ENCODE measurements at regions not wholly inside any gene's neighbourhood (a gene's known extent, or its start where the extent isn't known, plus 50 kb on each side); places are given as distances from the start of the nearest gene placed in this dataset.

DNA sequence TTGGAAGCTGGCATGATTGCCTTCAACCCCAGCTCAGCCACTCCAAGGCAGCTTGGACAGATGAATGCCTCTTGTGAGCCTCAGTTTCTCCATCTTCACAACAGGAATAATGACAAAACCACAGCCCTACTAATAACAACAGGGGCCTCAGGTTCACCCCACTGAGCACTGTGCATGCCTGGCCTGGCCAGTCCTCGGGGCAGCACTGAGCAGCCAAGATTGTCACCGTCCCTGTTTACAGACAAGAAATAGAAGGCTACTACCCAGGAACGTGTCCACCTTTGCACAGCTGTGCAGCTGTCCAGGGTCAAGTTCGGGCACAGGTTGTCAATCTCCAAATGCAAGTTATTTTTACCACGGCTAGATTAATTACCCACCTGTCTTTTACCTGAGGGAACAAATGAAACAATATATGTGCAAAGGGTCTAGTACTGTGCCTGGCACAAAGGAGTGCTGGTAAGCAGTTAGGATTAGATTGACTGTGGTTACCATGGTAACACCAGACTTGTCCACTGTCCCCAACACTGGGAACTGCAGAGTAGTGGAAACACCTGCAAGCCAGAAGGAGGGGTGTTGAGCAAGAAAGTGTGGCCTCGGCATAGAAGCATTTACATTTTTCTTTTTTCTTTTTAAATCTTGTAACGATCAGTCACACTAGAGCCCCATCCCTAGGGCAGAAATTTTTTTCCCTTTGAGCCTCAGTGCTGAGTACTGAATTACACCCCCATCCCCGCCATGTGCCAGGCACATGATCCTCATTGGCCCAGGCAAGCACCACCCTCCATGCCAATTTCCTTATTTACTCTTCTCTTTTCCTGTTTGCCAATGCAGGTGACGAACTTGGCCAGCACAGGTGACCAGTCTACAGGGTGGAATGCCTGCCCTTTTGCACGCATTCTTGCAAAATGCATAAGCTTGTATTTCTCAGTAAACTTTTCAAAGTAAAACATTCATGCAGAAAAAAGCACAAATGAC lies 66.3 kb upstream of the SLC6A6 start:
- Histone ChIP-seq H3K9ac (ENCODE audit: low read depth, low read length) (no peak overlapping the region), H3K4me3 (ENCODE audit: low read length) (no peak overlapping the region), H3K36me3 (ENCODE audit: insufficient read depth, low read depth, low read length) (no peaks in the 10 kb centered on the region), H3K27ac (ENCODE audit: low read length) (no peak overlapping the region), H3K9me3 (ENCODE audit: insufficient read depth, low read depth, low read length) (no peaks in the 10 kb centered on the region), H3K4me1 (ENCODE audit: insufficient read depth, low read length) (no peaks in the 10 kb centered on the region), H3K27me3 (ENCODE audit: insufficient read depth, low read length) (no peaks in the 10 kb centered on the region)

DNA sequence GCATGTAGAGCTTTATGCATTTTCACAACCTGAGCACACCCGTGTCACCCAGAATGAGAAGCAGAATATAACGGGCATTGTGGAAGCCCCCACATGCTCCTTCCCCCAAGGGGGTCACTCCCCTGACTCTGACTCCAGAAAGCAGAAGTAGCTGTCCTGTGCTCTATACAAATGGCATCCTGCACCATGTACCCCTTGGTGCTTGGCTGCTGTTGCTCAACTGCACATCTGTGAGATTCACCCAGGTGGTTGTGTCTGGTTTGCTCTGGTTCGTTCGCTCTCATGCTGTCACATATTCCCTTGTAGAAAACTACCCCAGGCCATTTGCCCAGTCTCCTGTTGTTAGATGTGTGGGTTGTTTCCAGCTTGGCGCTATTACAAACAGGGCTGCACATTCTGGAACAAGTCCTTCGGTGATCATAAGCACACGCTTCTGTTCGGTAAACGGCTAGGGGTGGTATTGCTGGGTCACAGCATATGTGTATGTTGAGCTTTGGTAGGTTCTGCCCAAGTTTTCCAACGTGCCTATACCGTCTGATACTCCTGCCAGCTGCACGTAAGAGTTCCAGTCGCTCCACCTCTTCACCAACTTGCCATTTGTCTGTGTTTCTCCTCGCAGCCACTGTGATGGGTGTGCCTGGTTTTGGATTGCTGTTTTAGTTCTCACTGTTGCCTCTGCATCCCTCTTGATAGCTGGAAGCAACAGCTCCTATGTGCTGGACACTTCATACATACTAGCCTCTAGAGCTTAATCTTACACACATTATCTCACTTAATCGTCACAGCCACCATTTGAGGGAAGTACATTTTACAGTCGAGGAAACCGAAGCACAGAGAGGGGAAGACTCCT lies 65.4 kb upstream of the SLC6A6 start:
- no peak overlapping the region for H3K27ac ChIP-seq (ENCODE audit: low read length)
- H3K9me3 ChIP-seq (ENCODE audit: insufficient read depth, low read depth, low read length), result no peaks in the 10 kb centered on the region
- no peaks in the 10 kb centered on the region for H3K36me3 ChIP-seq (ENCODE audit: insufficient read depth, low read depth, low read length)
- no peaks in the 10 kb centered on the region for H3K4me1 ChIP-seq (ENCODE audit: insufficient read depth, low read length)
- H3K4me3 ChIP-seq (ENCODE audit: low read length), result no peak overlapping the region
- no peak overlapping the region for H3K9ac ChIP-seq (ENCODE audit: low read depth, low read length)
- H3K27me3 ChIP-seq (ENCODE audit: insufficient read depth, low read length), result no peaks in the 10 kb centered on the region

- no peaks in the 10 kb centered on the region for H3K4me1 ChIP-seq (ENCODE audit: insufficient read depth, low read length)
- no peak overlapping the region for H3K9ac ChIP-seq (ENCODE audit: low read depth, low read length)
- no peaks in the 10 kb centered on the region for H3K27me3 ChIP-seq (ENCODE audit: insufficient read depth, low read length)
- no peak overlapping the region for H3K4me3 ChIP-seq (ENCODE audit: low read length)
- no peak overlapping the region for H3K27ac ChIP-seq (ENCODE audit: low read length)
- no peaks in the 10 kb centered on the region for H3K9me3 ChIP-seq (ENCODE audit: insufficient read depth, low read depth, low read length)
- no peaks in the 10 kb centered on the region for H3K36me3 ChIP-seq (ENCODE audit: insufficient read depth, low read depth, low read length)
Observed at GRCh38 chr3:14337828-14338227, 64.6 kb upstream of the SLC6A6 start.

- Histone ChIP-seq H3K9me3 (ENCODE audit: insufficient read depth, low read depth, low read length) (no peaks in the 10 kb centered on the region), H3K27me3 (ENCODE audit: insufficient read depth, low read length) (no peaks in the 10 kb centered on the region), H3K4me3 (ENCODE audit: low read length) (no peak overlapping the region), H3K4me1 (ENCODE audit: insufficient read depth, low read length) (no peaks in the 10 kb centered on the region), H3K27ac (ENCODE audit: low read length) (no peak overlapping the region), H3K36me3 (ENCODE audit: insufficient read depth, low read depth, low read length) (no peaks in the 10 kb centered on the region), H3K9ac (ENCODE audit: low read depth, low read length) (no peak overlapping the region)
Observed at GRCh38 chr3:14338242-14338641, 64.2 kb upstream of the SLC6A6 start.

DNA sequence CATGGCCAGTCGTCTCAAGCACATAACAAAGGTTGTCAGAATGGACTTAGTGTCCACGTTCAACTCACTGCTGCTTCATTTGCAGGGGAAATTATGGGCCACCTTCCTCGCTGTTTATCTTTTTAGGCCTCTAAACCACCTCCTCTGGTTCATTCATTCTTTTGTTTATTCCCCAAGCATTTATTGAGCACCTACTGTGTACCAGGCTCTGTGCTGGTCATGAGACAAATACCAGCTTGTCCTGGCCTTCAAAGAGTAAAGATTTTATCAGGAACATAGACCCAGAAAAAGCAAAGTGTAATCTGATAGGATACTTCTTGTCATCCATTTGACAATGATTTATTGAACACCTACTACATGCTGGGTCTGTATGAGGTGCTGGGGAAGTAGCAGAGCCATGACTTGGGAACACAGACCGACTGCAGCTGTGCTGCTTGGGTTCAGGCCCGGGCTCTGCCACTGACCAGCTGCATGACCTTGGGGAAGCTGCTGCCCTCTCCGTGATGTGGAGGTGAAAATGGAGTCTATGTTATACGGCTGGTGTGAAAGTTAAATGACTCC lies 63.4 kb upstream of the SLC6A6 start:
- Histone ChIP-seq H3K4me1 (ENCODE audit: insufficient read depth, low read length) (peaks cover 2% of the 10 kb centered on the region; the same call in 1 of the 2 replicates), H3K27ac (ENCODE audit: low read length) (no peak overlapping the region), H3K9ac (ENCODE audit: low read depth, low read length) (no peak overlapping the region), H3K36me3 (ENCODE audit: insufficient read depth, low read depth, low read length) (no peaks in the 10 kb centered on the region), H3K27me3 (ENCODE audit: insufficient read depth, low read length) (peaks cover 3% of the 10 kb centered on the region; the same call in 1 of the 2 replicates), H3K9me3 (ENCODE audit: insufficient read depth, low read depth, low read length) (no peaks in the 10 kb centered on the region), H3K4me3 (ENCODE audit: low read length) (no peak overlapping the region)

GRCh38 chr3:14340960-14341708 lies 61.3 kb upstream of the SLC6A6 start:
- no peak overlapping the region for H3K9ac ChIP-seq (ENCODE audit: low read depth, low read length)
- no peak overlapping the region for H3K4me3 ChIP-seq (ENCODE audit: low read length)
- peaks cover 21% of the 10 kb centered on the region for H3K27me3 ChIP-seq (ENCODE audit: insufficient read depth, low read length)
- H3K27ac ChIP-seq (ENCODE audit: low read length), result no peak overlapping the region
- H3K9me3 ChIP-seq (ENCODE audit: insufficient read depth, low read depth, low read length), result no peaks in the 10 kb centered on the region
- H3K36me3 ChIP-seq (ENCODE audit: insufficient read depth, low read depth, low read length), result no peaks in the 10 kb centered on the region
- H3K4me1 ChIP-seq (ENCODE audit: insufficient read depth, low read length), result peaks cover 3% of the 10 kb centered on the region; the same call in 1 of the 2 replicates

- no peak overlapping the region for H3K27ac ChIP-seq (ENCODE audit: low read length)
- no peaks in the 10 kb centered on the region for H3K9me3 ChIP-seq (ENCODE audit: insufficient read depth, low read depth, low read length)
- peaks cover 29% of the 10 kb centered on the region for H3K27me3 ChIP-seq (ENCODE audit: insufficient read depth, low read length)
- H3K4me3 ChIP-seq (ENCODE audit: low read length), result no peak overlapping the region
- peaks cover 3% of the 10 kb centered on the region; the same call in 1 of the 2 replicates for H3K4me1 ChIP-seq (ENCODE audit: insufficient read depth, low read length)
- H3K36me3 ChIP-seq (ENCODE audit: insufficient read depth, low read depth, low read length), result no peaks in the 10 kb centered on the region
- no peak overlapping the region for H3K9ac ChIP-seq (ENCODE audit: low read depth, low read length)
Observed at GRCh38 chr3:14343338-14344112, 58.9 kb upstream of the SLC6A6 start.

- Histone ChIP-seq H3K36me3 (ENCODE audit: insufficient read depth, low read depth, low read length) (no peaks in the 10 kb centered on the region), H3K9me3 (ENCODE audit: insufficient read depth, low read depth, low read length) (no peaks in the 10 kb centered on the region), H3K9ac (ENCODE audit: low read depth, low read length) (no peak overlapping the region)
Observed at GRCh38 chr3:14344351-14344750, 58.1 kb upstream of the SLC6A6 start.

DNA sequence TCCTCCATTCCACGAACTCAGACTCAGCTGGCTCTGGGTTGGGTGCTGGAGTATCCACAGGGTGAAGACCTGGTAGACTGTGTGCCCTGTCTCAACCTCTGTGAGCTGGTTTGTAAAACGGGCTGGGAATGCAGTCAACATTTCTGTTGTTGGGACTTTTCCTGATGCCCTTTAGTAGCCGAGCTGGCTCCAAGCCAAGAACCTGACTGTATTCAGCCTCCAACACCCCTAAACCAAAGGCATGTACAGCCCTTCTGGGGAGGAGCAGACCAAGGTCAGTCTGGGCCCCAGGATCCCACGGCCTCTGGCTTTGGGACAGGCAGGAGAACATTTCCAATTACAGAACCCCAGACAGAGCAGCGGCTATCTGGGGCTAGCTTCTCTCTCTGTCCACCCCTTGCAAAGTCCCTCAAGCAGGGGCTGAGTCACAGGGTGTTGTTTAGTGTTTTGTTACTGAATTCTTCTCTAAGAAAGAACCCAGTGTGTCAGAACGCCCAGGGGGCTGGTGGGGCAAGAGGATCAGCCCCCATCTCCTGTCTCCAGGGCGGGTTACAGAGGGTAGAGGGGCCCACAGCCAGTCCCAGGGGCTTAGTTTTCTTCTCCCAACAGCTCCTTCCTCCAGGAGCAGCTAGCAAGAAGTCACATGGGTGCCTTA lies 56.8 kb upstream of the SLC6A6 start:
- Histone ChIP-seq H3K36me3 (ENCODE audit: insufficient read depth, low read depth, low read length) (no peaks in the 10 kb centered on the region), H3K9ac (ENCODE audit: low read depth, low read length) (no peak overlapping the region)

More at GRCh38 chr3:14344351-14344750, 58.1 kb upstream of the SLC6A6 start:
- Histone ChIP-seq H3K4me1 (ENCODE audit: insufficient read depth, low read length) (peaks cover 3% of the 10 kb centered on the region; the same call in 1 of the 2 replicates), H3K27me3 (ENCODE audit: insufficient read depth, low read length) (peaks cover 29% of the 10 kb centered on the region), H3K4me3 (ENCODE audit: low read length) (no peak overlapping the region), H3K27ac (ENCODE audit: low read length) (no peak overlapping the region)

GRCh38 chr3:14346191-14346590 lies 56.2 kb upstream of the SLC6A6 start:
- no peak overlapping the region for H3K27ac ChIP-seq (ENCODE audit: low read length)
- no peaks in the 10 kb centered on the region for H3K36me3 ChIP-seq (ENCODE audit: insufficient read depth, low read depth, low read length)
- no peak overlapping the region for H3K4me3 ChIP-seq (ENCODE audit: low read length)
- peaks cover 3% of the 10 kb centered on the region; the same call in 1 of the 2 replicates for H3K4me1 ChIP-seq (ENCODE audit: insufficient read depth, low read length)
- H3K9ac ChIP-seq (ENCODE audit: low read depth, low read length), result no peak overlapping the region
- H3K27me3 ChIP-seq (ENCODE audit: insufficient read depth, low read length), result peaks cover 29% of the 10 kb centered on the region
- no peaks in the 10 kb centered on the region for H3K9me3 ChIP-seq (ENCODE audit: insufficient read depth, low read depth, low read length)

More for the DNA sequence above, 56.8 kb upstream of the SLC6A6 start:
- no peak overlapping the region for H3K27ac ChIP-seq (ENCODE audit: low read length)
- peaks cover 29% of the 10 kb centered on the region for H3K27me3 ChIP-seq (ENCODE audit: insufficient read depth, low read length)
- H3K4me1 ChIP-seq (ENCODE audit: insufficient read depth, low read length), result peaks cover 3% of the 10 kb centered on the region; the same call in 1 of the 2 replicates
- H3K4me3 ChIP-seq (ENCODE audit: low read length), result no peak overlapping the region
- no peaks in the 10 kb centered on the region for H3K9me3 ChIP-seq (ENCODE audit: insufficient read depth, low read depth, low read length)

Measured in iPS-20b (cell line).